HL-60 (cell line): ENCODE measurements at regions not wholly inside any gene's neighbourhood (a gene's known extent, or its start where the extent isn't known, plus 50 kb on each side); places are given as distances from the start of the nearest gene placed in this dataset.

Experiments used
- DNase-seq, 2 experiments: peaks; one replicate each; pipeline ENCODE4 v3.0.0-alpha.2; 2010 to 2020; ENCODE audit warnings: low read depth in 1 of 2, low spot score in 1 of 2
- H3K27ac ChIP-seq: fragments of 250-450 bp; sonication (Bioruptor Pico); replicated peaks from 2 replicates; pipeline ENCODE4 v1.5.1; 2020; ENCODE audit warnings: mild to moderate bottlenecking, moderate library complexity
- H3K27me3 ChIP-seq: fragments of 250-450 bp; sonication (Bioruptor Pico); 2 replicates; pipeline ENCODE4 v1.5.1; 2021; ENCODE audit warnings: mild to moderate bottlenecking, moderate library complexity; ENCODE audit not compliant: insufficient read depth, poor library complexity, severe bottlenecking
- H3K4me3 ChIP-seq: replicated peaks from 2 replicates; pipeline ENCODE4 v1.5.1; 2011; ENCODE audit warnings: mild to moderate bottlenecking, control low read depth, low read length; ENCODE audit not compliant: insufficient read depth
- CTCF ChIP-seq: IDR thresholded peaks from one replicate; pipeline ENCODE4 v1.5.1; 2011; ENCODE audit warnings: low read length, control low read depth, inconsistent platforms; ENCODE audit not compliant: insufficient read depth
- GABPA ChIP-seq: IDR thresholded peaks from 2 replicates; pipeline ENCODE4 v1.6.1; 2012; ENCODE audit warnings: low read depth
- POLR2AphosphoS5 ChIP-seq: IDR thresholded peaks from 2 replicates; pipeline ENCODE4 v1.6.1; 2012; ENCODE audit warnings: low read depth
- REST ChIP-seq: IDR thresholded peaks from 2 replicates; pipeline ENCODE4 v1.6.1; 2012; ENCODE audit warnings: low read depth; ENCODE audit not compliant: insufficient replicate concordance
- SPI1 ChIP-seq: IDR thresholded peaks from 2 replicates; pipeline ENCODE4 v1.6.1; 2012; ENCODE audit warnings: low read depth, mild to moderate bottlenecking, borderline replicate concordance

DNA sequence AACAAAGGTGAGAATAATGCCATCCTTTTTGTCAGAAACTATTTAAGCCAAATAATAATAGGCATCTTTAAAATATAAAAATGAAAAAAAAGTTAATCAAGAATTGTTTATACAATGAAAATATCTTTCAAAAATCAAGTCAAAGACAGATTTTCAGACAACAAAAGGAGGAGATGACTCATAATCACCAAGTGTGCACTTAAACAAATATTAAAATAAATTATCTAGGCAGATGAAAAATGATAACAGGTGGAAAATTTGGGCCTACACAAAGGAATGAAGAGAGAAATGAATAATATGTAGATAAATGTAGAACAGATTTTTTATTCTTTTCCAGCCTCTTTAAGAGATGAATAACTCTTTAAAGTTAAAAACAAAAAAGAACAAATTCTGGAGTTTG lies 250.0 kb upstream of the PLEKHG7 start:
- no peak overlapping the region for H3K27ac ChIP-seq
- TF ChIP-seq POLR2AphosphoS5: no peak
- TF ChIP-seq CTCF: no peak
- TF ChIP-seq SPI1: no peak
- TF ChIP-seq REST: no peak
- no peak for TF ChIP-seq GABPA
- DNase-seq: no peak
- H3K27me3 ChIP-seq: no peaks in the 10 kb centered on the region
- no peak overlapping the region for H3K4me3 ChIP-seq

DNA sequence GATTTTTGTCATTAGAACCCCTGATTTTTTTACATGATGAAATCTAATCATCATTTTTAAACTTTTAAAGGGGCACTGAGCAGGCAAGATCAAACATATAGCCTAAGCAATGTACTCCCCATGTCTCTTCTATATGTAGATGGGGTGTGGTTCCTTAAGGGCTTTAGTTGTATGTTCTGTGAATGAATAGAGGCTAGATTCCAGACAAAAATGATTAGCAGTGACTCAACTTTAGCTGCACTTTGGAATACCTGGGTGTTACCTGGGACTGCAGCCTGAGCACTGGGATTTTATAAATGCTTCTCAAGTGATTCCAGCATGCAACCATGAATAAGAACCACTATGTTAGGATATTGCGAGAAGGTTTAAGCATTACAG lies 256.7 kb upstream of the PLEKHG7 start:
- no peak for DNase-seq

More for the DNA sequence above, 256.7 kb upstream of the PLEKHG7 start:
- no peak overlapping the region for H3K4me3 ChIP-seq
- H3K27me3 ChIP-seq: no peaks in the 10 kb centered on the region
- TF ChIP-seq SPI1 (no peak), GABPA (no peak), REST (no peak), POLR2AphosphoS5 (no peak), CTCF (no peak)
- no peak overlapping the region for H3K27ac ChIP-seq
